ENCODE measurements at regions not wholly inside any gene's neighbourhood (a gene's known extent, or its start where the extent isn't known, plus 50 kb on each side); places are given as distances from the start of the nearest gene placed in this dataset.
A peak's percentile ranks its signal among the peaks of the same experiment; 100 is the strongest.

DNA sequence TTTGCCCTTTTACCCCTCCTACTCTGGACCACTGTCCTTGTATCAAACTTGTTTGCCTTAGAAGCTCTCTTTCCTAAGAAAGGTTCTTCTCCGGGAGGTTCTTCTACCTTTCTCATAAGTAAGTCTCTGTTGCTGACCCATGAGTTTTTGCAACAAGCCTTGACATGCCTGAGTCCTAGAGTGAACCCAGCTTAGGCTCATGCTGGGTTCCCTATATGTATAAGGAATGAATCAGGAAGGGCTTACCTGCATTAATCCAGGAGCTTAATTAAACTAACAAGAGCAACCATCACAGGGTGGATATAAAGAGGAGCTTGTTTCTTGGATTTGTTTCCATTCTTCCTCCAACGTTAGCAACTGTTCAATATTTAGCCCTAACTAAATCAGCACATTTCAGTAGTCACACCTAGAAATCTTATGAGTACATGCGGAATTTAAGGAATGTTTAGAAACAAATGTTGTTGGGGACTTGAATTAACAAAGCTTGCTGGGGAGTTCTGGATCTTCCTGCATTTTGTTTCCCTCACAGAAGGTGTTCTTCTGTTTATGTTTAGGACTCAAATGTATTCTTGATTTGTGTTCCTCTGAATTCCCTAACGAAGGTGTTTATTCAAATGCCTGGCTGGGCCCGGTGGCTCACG is 64.3 kb upstream of the RAB3GAP2 start:
- H3K23ac ChIP-seq (ENCODE audit: insufficient read length) = no peak overlapping the region
- no peak overlapping the region; a peak in 1 of 4 replicates for H3K4me2 ChIP-seq (ENCODE audit: insufficient read depth in 1 of 2, low read depth in 2 of 2, low read length in 2 of 2)

More for the DNA sequence above, 64.3 kb upstream of the RAB3GAP2 start:
- Histone ChIP-seq H3K36me3 (ENCODE audit: control insufficient read depth in 2 of 4, insufficient read depth in 4 of 4, low read length in 3 of 4) (no peaks in the 10 kb centered on the region), H3K4ac (replicated peaks; ENCODE audit: insufficient read length, low read depth, low read length) (no peak overlapping the region), H3K23me2 (ENCODE audit: low read depth, low read length) (no peaks in the 10 kb centered on the region), H4K91ac (replicated peaks; ENCODE audit: insufficient read length, low read length) (no peak overlapping the region), H3K4me1 (replicated peaks in 1 of 4; ENCODE audit: control insufficient read depth in 3 of 4, insufficient read depth in 4 of 4, low read length in 3 of 4) (peaks cover 2 to 20% (median 12%) of the 10 kb centered on the region in 4 experiments; a peak in 6 of 7 replicates), H3K56ac (replicated peaks; ENCODE audit: insufficient read length, low read depth, low read length) (no peak overlapping the region), H2BK120ac (replicated peaks; ENCODE audit: low read depth, low read length) (peak overlapping the region; percentile 41), H3K79me2 (ENCODE audit: control insufficient read depth in 1 of 2, insufficient read depth in 2 of 2, low read length in 2 of 2) (no peaks in the 10 kb centered on the region), H2AK5ac (ENCODE audit: low read depth, low read length) (peak overlapping the region; percentile 18; the same call in 1 of the 2 replicates), H3K4me3 (ENCODE audit: extremely low read depth in 1 of 4, insufficient read depth in 2 of 4, low read depth in 3 of 4, low read length in 4 of 4) (no peak overlapping the region), H4K20me1 (replicated peaks in 1 of 2; ENCODE audit: control insufficient read depth in 1 of 2, insufficient read depth in 2 of 2, low read length in 2 of 2) (no peaks in the 10 kb centered on the region), H4K5ac (ENCODE audit: insufficient read length, low read depth, low read length) (no peak overlapping the region), H2AFZ (ENCODE audit: low read length) (no peak overlapping the region), H3K9me3 (ENCODE audit: insufficient read depth in 2 of 2, low read depth in 1 of 2, low read length in 1 of 2) (no peaks in the 10 kb centered on the region), H2BK12ac (ENCODE audit: low read depth, low read length) (no peak overlapping the region; the same call in none of the 2 replicates), H2BK20ac (ENCODE audit: low read length) (peak overlapping the region; percentile 89), H3K79me1 (ENCODE audit: low read depth, low read length) (no peaks in the 10 kb centered on the region), H3K18ac (ENCODE audit: extremely low read depth, low read length) (peak overlapping the region; percentile 20; the same call in 1 of the 2 replicates), H3K9ac (replicated peaks in 1 of 4; ENCODE audit: extremely low read depth in 1 of 4, low read depth in 3 of 4, low read length in 3 of 4) (no peak overlapping the region), H3K14ac (ENCODE audit: insufficient read length) (no peak overlapping the region), H3K27ac (ENCODE audit: low read depth, low read length) (peak overlapping the region; percentile 64), H3K27me3 (replicated peaks in 1 of 4; ENCODE audit: control insufficient read depth in 3 of 4, extremely low read depth in 1 of 4, insufficient read depth in 3 of 4, low read length in 3 of 4) (no peaks in the 10 kb centered on the region), H4K8ac (ENCODE audit: extremely low read depth, insufficient read depth, low read length) (no peak overlapping the region), H2BK5ac (ENCODE audit: low read depth, low read length) (peak overlapping the region; percentile 98; the same call in 1 of the 2 replicates), H2BK15ac (ENCODE audit: low read length) (no peak overlapping the region)
- POLR2A ChIA-PET (ENCODE audit: partially characterized antibody) = interaction anchor here (1.5 to 1.7 kb wide), 2 partner anchors 9 to 35 kb away, joined by 4 to 5 read pairs; no protein-coding TSS in a partner anchor
- no peak for DNase-seq (ENCODE audit: low read depth in 1 of 2, low spot score in 2 of 2)
- CTCF ChIA-PET (ENCODE audit: partially characterized antibody) = interaction anchor here (1.0 to 3.2 kb wide), 11 partner anchors 9 to 474 kb away, joined by 3 to 19 read pairs (median 4); no protein-coding TSS in a partner anchor
- no peak for TF ChIP-seq EGR1 (IDR thresholded peaks at IDR 0.05; ENCODE audit: borderline replicate concordance, low read depth, low read length)
- 0 out of 2 replicates have a peak, but pooled peaks have one; percentile 20 for TF ChIP-seq TAF1 (IDR thresholded peaks at IDR 0.05; ENCODE audit: low read depth, low read length)
- 61% methylated on average over 6 of the region's 6 CpGs; no CpG with 5 or more reads in 1 of the 2 experiments for WGBS, 2 experiments (ENCODE audit: extremely low coverage in 1 of 2, insufficient coverage in 1 of 2, insufficient read length in 1 of 2, insufficient replicate concordance in 2 of 2, low coverage in 1 of 2, low lambda C conversion rate in 2 of 2, missing lambda C conversion rate in 1 of 2)
- peak; percentile 57 for FAIRE-seq

Measured in H1 (cell line).